ENCODE measurements at regions not wholly inside any gene's neighbourhood (a gene's known extent, or its start where the extent isn't known, plus 50 kb on each side); places are given as distances from the start of the nearest gene placed in this dataset.

DNA sequence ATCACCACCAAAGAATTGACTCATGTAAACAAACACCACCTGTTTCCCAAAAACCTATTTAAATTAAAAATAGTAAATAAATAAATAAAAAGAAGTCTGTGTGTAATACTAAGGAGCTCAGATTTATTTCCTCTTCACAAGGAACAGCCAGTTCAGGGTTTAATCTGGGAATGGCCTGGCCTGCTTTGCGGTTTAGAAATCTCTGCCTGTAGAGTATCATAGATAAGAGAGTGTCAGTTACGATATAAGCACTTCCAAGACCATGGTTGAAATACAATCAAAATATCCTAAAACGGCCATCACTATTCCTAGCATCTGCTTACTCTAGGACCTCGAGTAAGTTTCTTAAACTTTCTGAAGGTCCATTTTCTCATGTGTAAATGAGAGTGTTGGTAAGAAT lies 274.4 kb downstream of the PLPP3 start:
- no peak for DNase-seq

DNA sequence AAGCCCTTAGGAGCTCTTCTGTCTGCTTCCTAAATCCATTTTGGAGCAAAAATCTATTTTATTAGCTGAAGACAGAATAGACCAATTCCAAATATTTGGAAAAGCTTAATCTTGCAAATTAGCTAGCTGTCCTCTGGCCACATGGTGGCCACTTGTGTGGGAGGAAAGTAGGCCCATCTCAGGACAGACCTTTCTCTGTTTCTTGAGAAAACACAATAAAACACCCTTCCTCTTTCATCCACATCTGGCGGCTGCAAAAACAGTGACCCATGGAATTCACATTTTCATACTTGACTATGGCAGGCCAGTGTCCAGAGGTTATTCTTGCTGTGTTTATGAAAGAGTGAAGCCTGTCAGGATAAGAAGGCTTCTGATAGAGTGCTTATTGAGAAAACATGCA lies 275.6 kb downstream of the PLPP3 start:
- DNase-seq, result no peak

DNA sequence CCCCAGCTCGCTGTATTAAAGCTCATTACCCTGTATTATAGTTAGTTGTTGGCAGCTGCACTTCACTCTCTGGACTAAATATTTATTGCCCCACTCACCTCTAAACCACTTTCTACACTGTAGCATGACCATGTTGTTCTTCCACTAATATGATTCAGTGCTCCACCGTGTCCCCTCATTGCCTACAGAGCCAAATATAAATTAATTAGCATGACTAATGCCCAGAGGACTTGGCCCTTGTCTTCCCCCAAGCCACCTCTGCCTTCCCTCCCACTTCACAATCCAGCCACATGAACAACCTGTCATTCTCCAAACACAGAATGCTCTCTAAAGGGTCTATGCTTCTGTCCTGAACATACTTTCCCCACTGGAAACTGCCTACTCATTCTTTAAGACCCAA lies 276.5 kb downstream of the PLPP3 start:
- no peak for DNase-seq

DNA sequence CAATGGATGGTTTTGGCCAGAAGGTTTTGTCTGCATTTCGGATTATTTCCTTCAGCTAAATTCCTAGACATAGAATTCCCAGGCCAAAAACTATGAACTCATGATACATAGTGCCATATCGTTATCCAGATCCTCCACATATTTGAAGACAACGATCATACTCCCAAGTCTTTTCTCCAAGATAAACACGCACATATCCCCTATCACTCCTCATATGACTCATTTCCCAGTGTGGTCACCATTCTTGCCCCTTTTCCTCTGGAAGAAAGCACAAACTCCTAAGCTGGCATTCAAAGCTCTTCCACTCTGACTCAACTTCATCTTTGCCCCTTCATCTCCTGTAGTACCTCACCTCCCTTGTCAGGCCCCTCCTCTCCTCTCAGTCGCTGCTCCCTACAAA lies 277.6 kb downstream of the PLPP3 start:
- DNase-seq, result no peak

DNA sequence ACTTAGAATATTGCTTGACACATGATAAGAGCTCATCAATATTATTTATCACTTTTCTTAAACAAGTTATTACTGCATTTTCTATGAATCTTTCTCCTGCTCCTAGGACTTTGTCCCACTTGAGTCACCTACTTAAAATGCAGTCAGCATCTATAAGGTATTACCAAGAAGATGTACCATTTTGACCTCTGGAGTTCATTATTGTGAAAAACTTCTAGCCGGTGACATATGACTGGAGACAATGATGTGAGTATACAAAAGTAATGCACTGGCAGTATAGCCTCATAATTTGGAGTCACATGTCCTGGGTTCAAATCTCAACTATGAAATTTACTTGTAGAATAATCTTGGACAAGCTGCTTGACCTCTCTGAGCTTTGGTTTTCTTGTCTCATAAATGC lies 278.5 kb downstream of the PLPP3 start:
- no peak for DNase-seq

DNA sequence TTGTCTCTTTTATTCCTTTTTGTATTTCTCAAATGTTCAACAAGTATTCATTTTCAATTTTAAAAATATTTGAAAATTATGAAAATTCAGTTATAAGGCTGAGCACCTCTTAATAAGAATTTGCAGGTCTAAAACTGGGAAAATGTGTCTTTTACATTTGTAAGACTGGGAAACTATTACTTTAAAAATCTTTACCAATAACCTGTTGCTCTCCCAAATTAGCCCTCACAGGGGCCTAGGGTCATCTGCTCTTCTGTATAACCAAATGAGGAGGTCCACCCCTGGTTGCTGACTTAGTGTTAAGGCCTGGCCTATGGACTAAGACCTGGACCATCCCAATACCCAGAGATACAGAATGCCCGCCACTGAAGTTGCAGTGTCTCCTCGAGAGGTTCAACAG lies 280.5 kb downstream of the PLPP3 start:
- DNase-seq, result no peak

DNA sequence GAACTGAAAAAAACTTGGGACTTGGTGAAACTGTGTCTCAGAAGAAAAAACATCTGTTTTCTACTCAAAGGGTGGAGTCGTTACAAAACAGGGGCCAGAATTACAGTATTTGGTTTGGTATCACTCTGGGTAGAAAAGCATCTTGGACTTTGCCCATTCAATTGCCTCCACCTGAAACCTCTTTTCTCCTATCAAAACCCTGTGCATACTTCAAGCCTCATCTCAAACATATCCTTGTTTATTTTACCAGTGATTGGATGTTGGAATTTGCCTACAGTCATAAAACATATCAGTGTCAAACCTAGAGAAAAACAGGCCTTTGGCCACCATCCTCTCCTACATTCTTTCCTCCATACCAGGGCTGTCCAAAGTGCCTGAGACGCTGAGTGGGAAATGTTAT lies 281.5 kb downstream of the PLPP3 start:
- no peak for DNase-seq

DNA sequence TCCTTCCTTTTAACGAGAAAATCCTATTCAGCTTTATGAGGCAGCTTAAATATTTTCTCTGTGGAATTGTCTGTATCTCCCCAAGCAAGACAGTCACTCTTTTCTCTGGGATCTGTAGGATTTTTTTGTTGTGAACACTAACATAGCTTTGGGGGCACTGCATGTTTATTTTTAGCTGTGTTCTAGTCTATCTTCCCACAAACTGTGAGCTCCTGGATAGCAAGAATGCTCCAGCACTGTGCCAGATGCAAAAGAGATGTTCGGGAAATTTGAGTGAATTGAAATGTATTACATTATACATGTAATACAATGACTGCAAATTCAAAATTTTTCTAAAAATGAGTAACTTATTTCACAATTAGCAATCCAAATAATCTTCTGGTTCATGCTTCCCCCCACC lies 282.2 kb downstream of the PLPP3 start:
- DNase-seq, result no peak

DNA sequence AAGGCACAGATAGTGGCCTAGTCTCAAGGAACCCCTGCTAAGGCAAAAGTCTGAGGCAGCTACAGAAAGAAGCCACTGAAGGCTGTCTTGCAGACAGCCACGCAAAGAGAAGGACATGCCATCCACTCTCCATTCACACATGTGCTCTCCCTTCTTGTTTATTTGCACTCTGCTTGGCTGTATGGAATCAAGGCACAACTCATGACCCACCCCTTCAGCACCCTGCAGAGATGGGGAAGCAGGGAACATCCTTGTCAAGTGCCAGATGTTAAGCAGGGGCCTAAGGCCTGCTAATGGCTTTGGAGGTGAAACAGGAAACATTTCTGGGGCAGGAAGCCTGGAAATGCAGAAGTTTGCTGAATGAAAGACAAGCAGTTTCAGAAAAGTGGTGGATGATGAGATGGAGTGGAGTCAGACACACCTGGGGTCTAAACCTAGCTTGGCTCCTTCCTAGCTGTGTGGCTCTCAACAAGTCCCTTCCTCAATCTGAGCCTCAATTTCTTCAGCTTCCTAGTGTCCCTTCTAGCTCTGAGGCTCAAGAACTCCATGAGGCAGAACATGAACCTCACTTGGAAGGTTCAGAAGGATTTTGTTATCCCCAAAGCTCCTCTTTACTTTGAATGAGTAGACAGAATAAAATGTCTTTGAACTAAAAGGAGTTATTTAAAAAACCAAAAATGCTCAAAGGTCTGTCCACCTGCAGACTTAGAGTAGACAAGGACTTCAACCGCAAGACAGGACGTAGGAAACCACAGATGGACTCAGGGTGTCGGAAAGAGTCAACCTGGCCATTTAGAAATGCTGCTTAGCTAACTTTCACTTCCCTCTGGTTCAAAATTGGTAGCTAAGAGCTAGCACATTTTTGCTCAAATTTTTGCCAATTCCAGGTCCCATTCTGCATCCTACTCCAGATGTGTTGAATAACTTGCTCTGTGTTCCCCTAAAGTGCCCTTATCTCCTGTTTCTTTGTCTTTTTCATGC lies 283.1 kb downstream of the PLPP3 start:
- peak; percentile 3 for DNase-seq

DNA sequence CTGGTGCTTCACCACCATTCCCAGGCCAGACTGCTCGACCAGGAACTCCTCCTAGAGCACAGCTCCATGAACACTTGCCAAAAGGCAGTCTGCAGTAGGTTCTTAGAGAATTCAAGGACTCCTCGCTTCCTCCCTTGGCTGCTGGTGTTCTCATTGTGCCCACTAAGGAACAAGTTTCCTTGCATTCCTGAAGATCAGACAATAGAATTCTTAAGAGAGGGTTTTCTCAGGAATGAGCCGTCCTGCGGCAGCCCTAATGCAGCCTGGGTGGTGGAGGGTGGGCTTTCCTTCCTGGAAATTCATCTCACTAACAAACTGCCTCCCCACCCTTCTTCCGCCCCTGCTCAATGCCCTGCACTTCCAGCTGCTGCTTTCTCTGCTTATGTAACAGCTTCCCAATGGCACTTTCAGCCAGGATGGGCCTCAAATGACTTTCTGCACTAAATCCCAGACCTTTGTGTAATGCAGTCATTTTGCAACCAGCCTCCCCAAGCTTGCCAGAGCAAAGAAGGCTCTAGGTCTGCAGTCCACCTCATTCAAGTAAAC lies 287.9 kb downstream of the PLPP3 start:
- DNase-seq, result no peak

DNA sequence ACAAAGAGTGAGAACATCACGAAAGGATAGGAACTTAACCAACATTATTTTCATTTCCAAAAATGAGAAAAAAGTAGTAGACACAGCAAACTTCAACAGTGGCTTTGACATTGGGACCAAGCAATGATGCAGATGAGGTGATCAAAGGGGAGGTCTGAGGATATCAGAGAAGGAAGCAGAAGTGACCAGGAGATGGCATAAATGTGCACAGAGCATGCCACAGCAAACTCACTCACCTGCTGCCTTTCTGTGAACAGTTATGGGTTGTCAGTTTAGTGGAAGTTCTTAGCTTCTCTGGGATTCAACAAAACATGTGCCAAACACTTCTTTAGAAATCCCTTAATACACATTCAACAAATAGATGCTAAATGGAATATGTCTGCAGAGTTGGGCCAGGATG lies 290.1 kb downstream of the PLPP3 start:
- DNase-seq, result peak; percentile 28

DNA sequence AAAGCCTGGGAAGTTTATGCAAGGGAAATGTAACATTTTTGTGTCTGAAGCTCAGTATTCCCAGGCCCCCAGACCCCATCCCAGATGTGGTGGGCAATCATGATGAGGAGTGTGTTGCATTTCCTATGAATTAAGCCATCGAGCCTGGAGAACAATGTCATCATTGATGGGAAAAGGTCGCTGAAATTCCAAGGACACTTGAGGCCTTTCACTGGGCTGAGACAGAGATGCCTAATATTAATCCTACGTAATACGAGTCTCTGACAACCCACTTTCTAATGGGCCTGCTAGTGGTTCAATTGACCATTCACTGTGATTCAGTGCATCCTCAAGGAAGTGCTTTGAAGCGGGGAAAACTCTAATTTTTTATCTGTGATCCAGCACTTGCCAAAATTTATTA lies 291.6 kb downstream of the PLPP3 start:
- no peak for DNase-seq

DNA sequence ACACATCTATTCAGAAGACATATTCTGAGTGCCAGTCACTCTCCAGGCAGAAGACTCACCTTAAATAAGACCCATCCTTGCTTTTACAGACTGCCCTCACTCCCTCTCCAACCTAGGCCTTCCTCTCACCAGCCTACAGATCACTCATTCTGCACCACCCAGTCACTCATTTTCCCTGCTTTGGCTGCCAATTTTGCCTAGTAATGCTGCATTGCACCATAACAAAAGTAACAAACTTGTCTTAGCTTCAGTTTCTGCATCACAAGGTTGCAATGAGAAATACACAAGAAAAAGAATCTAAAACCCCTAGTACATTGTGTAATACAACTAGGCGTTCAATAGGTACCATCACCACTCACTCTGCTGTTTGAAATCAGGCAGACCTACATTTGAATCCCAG lies 292.4 kb downstream of the PLPP3 start:
- no peak for DNase-seq

DNA sequence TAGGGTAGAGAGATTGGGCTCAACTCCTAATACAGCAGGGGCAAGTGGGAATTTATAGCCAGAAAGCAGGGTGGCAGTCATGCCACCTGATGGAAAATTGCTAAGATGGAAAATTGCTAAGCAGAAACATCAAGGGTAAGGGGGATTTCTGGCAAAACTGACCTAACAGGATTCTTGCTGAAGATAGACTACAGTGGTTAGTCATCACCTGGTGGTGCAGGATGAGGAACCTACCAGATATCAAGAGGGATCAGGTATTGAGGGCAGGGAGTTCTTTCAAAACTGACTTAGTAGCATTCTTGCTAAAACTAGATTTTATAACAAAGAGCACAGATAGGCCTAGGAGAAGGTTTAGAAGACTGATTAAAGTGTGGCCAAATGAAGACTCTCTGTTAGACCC lies 292.9 kb downstream of the PLPP3 start:
- DNase-seq, result no peak

DNA sequence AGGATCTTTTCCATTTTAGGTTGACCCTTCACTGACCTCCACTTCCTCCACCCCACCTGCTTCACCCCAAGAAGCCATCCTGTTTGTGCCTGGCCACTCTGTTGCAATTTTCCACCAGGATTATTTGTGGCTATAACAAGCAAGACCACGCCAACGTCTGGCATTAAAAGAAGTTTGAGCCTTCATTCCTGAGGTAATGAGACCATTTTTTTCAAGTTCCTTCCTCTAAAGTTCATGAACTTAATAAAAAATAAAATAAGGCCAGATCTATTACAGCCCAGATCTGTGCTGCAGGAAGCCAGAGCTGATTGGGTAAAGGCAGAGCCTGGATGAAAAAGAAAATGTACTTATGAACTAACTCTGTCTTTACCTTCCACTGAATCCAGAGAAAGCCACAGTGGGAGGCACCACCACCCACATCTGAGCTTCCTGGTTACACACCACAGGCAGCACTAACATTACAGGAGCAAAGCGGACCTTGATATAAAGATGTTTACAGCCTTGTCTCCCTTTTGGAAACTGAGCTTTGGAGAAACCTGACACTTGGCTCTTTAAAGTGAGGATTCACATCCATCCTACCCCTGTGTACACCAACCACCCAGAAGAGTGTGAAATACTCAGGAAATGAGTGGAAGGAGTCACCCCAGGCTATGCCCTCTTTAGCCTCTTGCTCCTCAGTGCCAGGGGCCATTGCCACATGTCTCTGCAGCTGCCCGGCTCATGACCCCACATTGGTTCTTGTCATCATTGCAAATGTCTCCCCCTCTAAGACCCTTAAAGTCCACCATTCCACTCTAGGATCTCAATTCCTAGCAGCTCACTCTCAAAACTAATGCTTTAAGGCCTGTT lies 293.6 kb downstream of the PLPP3 start:
- DNase-seq, result no peak

DNA sequence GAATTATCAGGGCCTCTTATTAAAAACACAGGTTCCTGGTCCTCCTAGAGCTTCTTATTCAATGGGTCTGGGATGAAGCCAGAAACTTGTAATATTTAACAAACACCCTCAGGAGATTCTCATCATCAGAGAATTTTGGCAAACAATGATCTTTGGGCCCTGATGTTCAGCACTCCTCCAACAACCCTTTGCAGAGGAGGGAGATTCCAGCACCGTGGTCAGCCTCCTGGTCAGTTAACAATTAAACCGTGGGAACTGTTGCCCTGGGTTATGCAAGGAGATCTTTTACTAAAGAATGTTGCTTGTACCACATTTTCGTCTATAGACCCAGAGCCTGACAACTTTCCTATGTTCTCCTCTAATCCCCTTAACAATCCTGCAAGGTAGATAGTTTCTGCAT lies 294.4 kb downstream of the PLPP3 start:
- DNase-seq, result no peak

DNA sequence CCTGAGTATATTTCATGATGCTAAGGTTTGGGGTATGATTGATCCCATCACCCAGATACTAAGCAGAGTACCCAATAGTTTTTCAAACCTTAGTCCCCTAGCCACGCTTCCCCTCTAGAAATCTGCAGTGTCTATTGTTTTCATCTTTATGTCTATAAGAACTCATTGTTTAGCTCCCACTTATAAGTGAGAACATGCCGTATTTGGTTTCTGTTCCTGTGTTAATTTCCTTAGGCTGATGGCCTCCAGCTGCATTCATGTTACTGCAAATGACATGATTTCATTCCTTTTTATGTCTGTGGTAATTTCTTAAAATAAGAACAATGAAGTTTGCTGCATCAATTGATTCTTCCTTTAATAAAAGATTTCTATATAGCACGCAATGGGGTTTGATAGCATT lies 301.3 kb downstream of the PLPP3 start:
- DNase-seq, result no peak

DNA sequence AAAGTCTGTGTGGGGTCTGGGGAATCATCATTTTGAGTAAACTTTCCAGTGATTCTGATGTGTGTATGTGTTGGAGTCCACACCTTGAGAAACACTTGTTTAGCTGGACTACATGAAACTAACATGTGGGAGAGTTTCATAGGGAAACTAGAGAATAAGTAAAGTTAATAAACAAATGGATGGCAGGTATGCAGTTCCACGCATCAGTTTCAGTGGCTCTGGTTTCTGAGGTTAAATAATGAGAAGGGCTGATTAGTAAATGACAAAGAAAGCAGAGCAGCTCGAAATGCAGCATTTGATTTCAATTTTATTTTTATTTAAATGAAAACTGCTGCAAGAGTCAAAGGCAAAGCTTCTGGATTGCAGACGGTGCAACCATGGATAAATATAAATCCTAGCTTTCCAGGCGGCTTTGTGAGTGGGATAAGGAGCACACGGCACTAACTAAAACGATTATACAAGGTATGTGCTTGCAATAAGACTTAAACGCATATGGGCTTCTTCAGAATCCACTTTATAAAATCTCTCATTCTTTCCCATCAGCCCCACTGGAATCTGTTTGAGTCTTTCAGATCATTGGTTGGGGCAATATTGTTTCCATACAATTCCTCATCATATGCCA lies 310.7 kb downstream of the PLPP3 start:
- DNase-seq, result no peak

DNA sequence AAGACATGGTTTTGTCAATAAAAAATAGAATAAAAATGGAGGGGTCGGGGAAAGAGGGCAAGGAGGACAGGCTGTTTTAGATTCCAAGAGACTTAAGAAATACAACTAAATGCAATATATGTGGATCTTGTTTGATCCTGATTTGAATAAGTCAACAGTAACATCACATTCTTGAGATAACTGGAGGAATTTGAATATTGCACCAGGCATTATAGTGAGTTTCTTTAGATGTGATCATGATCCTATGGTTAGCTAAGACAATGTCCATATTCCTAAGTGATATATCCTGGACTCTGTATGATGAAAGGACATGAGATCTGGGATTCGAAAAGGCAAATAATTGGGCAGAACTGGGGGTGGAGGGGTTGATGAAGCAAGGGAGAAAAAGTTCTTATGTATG lies 311.8 kb downstream of the PLPP3 start:
- no peak for DNase-seq

DNA sequence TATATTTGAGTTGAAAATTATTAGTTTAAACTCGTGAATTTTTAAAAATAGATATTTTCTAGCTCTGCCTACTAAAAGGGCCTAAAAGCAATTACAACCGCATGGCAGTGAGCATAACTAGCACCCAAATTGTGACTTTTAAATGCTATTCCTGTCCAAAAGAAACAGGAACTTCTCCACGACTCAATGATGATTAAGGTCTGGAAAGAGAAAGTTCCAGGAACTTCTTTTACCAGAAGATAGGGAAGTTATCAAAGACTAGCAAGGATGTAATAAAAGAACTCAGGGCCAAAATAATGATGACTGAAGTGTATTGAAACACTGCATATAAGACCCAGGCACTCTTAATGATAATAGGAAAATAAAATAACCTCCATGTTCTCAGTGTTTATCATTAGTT lies 313.0 kb downstream of the PLPP3 start:
- DNase-seq, result no peak

DNA sequence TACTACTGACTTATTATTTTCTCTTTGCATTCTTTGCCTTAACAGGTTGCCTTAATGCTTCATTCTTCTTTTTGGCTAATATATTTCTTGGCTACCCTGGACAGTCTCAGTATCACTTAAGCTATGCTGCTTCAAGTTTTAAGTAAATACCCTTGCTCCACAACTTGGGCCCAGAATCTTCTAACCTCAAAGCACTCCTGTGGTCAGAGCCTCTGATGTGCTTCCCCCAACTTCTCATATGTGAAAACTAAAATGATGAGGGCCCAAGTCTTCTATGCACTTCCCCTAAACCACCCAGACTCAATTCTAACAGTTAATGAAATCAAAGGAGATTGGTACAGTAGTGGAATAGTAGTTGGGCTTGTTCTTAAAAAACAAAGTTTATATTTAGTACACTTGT lies 314.1 kb downstream of the PLPP3 start:
- no peak for DNase-seq

DNA sequence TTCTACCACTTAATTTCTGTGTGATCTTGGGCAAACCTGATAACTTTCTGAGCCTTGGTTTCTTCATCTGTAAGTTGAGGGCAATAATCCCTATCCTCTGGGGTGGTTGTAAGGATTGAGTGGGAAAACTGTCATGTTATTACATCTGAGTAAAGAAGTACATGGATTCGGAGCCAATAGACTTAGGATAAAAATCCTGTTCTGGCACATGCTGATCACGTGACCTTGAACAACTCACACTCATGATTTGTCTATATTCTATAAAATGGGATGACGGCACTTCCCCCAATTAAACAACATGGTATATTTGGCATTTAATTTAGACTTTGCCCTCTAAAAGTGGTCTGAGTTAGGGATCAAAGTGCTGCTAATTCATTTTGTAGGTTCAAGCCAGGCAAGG lies 315.5 kb downstream of the PLPP3 start:
- DNase-seq, result no peak

DNA sequence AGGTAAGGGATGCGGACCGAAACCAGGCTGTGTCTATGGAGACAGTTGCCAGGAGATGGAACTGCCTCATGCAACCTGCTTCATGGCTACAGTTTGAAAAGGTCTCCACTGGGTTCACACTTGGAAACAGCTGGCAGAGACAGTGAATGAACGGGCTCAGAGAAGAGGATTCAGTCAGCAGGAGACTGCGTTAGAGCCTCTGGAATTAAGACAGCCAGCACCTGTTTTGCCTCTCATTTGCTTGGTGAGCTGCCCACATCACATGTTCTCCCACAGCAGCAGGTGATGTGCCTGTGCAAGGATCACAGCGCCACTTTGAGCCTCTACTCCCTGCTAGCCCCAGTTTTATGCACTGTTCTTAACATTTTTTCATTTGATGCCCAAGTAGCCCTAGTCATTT lies 321.0 kb downstream of the PLPP3 start:
- DNase-seq, result no peak

Measured in NCI-H748 treated with DMSO at 0.1 percent for 48 hours (cell line).